Cardiac muscle cell (in vitro differentiated cells and primary cell): ENCODE measurements at regions not wholly inside any gene's neighbourhood (a gene's known extent, or its start where the extent isn't known, plus 50 kb on each side); places are given as distances from the start of the nearest gene placed in this dataset.

Source experiments
- DNase-seq, 2 donors: peaks; one replicate each; pipeline versions ENCODE4 v3.0.0 to v3.0.0-alpha.2; 2010 to 2017; ENCODE audit warnings: low read depth in 1 of 2, low spot score in 1 of 2
- H3K27ac ChIP-seq: fragments of 200-600 bp; sonication (generic); 2 replicates; pipeline ENCODE4 v1.5.1; 2016
- H3K27me3 ChIP-seq: fragments of 200-600 bp; sonication (generic); 2 replicates; pipeline ENCODE4 v1.6.0; 2016; ENCODE audit warnings: control low read depth
- H3K36me3 ChIP-seq: fragments of 200-600 bp; sonication (generic); 2 replicates; pipeline ENCODE4 v1.5.1; 2016; ENCODE audit warnings: control low read depth
- H3K4me1 ChIP-seq: fragments of 200-600 bp; sonication (generic); 2 replicates; pipeline ENCODE4 v1.8.1; 2017; ENCODE audit warnings: low read depth, mild to moderate bottlenecking, mixed run types
- H3K4me3 ChIP-seq: fragments of 200-600 bp; sonication (generic); 2 replicates; pipeline ENCODE4 v1.5.1; 2016; ENCODE audit warnings: mild to moderate bottlenecking
- H3K9me3 ChIP-seq: fragments of 200-600 bp; sonication (generic); 2 replicates; pipeline ENCODE4 v1.5.1; 2017; ENCODE audit warnings: low read depth, mild to moderate bottlenecking, control low read depth
- CTCF ChIP-seq: IDR thresholded peaks from 2 replicates; pipeline ENCODE4 v1.5.1; 2012; ENCODE audit warnings: low read depth, mild to moderate bottlenecking, low read length

- no peaks in the 10 kb centered on the region for H3K27me3 ChIP-seq
- no peaks in the 10 kb centered on the region for H3K9me3 ChIP-seq
- no peak overlapping the region for H3K27ac ChIP-seq
- DNase-seq, result no peak
- no peak for TF ChIP-seq CTCF
- no peaks in the 10 kb centered on the region for H3K36me3 ChIP-seq
- peaks cover 4% of the 10 kb centered on the region for H3K4me1 ChIP-seq
- no peak overlapping the region for H3K4me3 ChIP-seq
Measured at GRCh38 chr10:31139497-31139896, 107.8 kb upstream of the ZNF438 start.

- no peak overlapping the region for H3K27ac ChIP-seq
- no peaks in the 10 kb centered on the region for H3K9me3 ChIP-seq
- TF ChIP-seq CTCF, result no peak
- DNase-seq, result no peak
- H3K4me1 ChIP-seq, result peaks cover 5% of the 10 kb centered on the region
- H3K27me3 ChIP-seq, result no peaks in the 10 kb centered on the region
- H3K36me3 ChIP-seq, result no peaks in the 10 kb centered on the region
- no peak overlapping the region for H3K4me3 ChIP-seq
Measured at GRCh38 chr10:31140716-31141115, 109.1 kb upstream of the ZNF438 start.

- no peaks in the 10 kb centered on the region for H3K9me3 ChIP-seq
- TF ChIP-seq CTCF, result no peak
- no peak overlapping the region for H3K4me3 ChIP-seq
- H3K27ac ChIP-seq, result no peak overlapping the region
- DNase-seq, result no peak
- no peaks in the 10 kb centered on the region for H3K27me3 ChIP-seq
- H3K4me1 ChIP-seq, result peaks cover 14% of the 10 kb centered on the region
- no peaks in the 10 kb centered on the region for H3K36me3 ChIP-seq
Measured at GRCh38 chr10:31142026-31142425, 110.4 kb upstream of the ZNF438 start.

- no peak for DNase-seq
- Histone ChIP-seq H3K36me3 (no peaks in the 10 kb centered on the region), H3K4me1 (peaks cover 14% of the 10 kb centered on the region), H3K4me3 (no peak overlapping the region), H3K27me3 (no peaks in the 10 kb centered on the region), H3K9me3 (no peaks in the 10 kb centered on the region), H3K27ac (no peak overlapping the region)
- no peak for TF ChIP-seq CTCF
Measured at GRCh38 chr10:31143331-31143935, 111.8 kb upstream of the ZNF438 start.

- Histone ChIP-seq H3K4me3 (no peak overlapping the region), H3K27me3 (no peaks in the 10 kb centered on the region), H3K4me1 (peaks cover 14% of the 10 kb centered on the region), H3K27ac (peak overlapping the region; percentile 71), H3K9me3 (no peaks in the 10 kb centered on the region), H3K36me3 (no peaks in the 10 kb centered on the region)
- no peak for DNase-seq
- TF ChIP-seq CTCF, result no peak
Measured at GRCh38 chr10:31145986-31146385, 114.3 kb upstream of the ZNF438 start.
